ENCODE measurements at regions not wholly inside any gene's neighbourhood (a gene's known extent, or its start where the extent isn't known, plus 50 kb on each side); places are given as distances from the start of the nearest gene placed in this dataset.

DNA sequence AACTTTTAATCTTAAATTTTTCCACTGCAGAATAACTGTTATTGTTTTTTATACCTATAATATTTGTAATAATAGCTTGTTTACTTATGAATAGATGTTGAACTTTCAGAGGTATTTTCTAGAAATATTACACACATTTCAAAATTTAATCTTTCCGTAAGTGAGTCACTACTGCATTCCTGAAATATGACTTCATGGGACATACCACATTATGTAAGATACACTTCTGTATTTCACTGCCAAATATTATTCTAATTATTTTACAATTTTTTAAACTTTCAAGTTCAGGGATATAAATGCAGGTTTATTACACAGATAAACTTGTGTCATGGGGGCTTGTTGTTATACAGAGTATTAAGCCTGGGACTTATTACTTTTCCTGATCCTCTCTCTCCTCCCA, 2220.5 kb downstream of the NCAM2 start:
- H3K4me1 ChIP-seq (ENCODE audit: low read length), result no peaks in the 10 kb centered on the region
- H3K9ac ChIP-seq (ENCODE audit: low read length), result no peak overlapping the region
- H4K20me1 ChIP-seq (ENCODE audit: insufficient read depth, low read length), result no peaks in the 10 kb centered on the region
- no peak overlapping the region for H3K4me3 ChIP-seq (ENCODE audit: low read length)
- no peak overlapping the region for H2AFZ ChIP-seq (ENCODE audit: low read depth, low read length)
- no peaks in the 10 kb centered on the region for H3K27me3 ChIP-seq (ENCODE audit: low read depth, low read length)
- no peaks in the 10 kb centered on the region for H3K9me3 ChIP-seq (ENCODE audit: insufficient read depth, low read length)
- no peak overlapping the region for H3K27ac ChIP-seq (ENCODE audit: low read length)
- H3K4me2 ChIP-seq (ENCODE audit: low read length), result no peak overlapping the region
- no peaks in the 10 kb centered on the region for H3K36me3 ChIP-seq (replicated peaks; ENCODE audit: low read depth, low read length)
- H3K79me2 ChIP-seq (ENCODE audit: low read length), result no peaks in the 10 kb centered on the region
- TF ChIP-seq CTCF (IDR thresholded peaks at IDR 0.05; ENCODE audit: low read depth, low read length) (no peak), EZH2phosphoT487 (IDR thresholded peaks at IDR 0.05; ENCODE audit: low read depth) (no peak)

DNA sequence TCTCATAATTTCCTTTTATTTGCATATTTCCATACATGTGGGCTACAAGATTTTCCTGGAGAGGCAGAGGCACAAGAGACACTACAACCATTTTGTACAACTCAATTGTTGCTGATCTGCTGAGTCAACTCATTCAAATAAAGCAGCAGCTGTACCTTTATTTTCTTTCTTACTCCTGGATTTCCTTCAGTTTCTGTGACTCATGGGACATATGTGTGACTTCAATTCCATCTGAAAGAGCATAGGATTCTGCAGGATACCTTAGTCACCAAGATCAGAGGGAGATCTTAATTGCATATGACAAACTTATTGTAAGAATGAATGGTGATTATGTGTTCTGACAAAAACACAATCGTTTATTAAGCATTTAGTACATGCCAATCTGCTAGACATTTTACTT, 2219.4 kb downstream of the NCAM2 start:
- no peak overlapping the region for H2AFZ ChIP-seq (ENCODE audit: low read depth, low read length)
- H3K36me3 ChIP-seq (replicated peaks; ENCODE audit: low read depth, low read length), result no peaks in the 10 kb centered on the region
- no peaks in the 10 kb centered on the region for H3K79me2 ChIP-seq (ENCODE audit: low read length)
- H3K4me3 ChIP-seq (ENCODE audit: low read length), result no peak overlapping the region
- no peaks in the 10 kb centered on the region for H3K9me3 ChIP-seq (ENCODE audit: insufficient read depth, low read length)
- H3K27me3 ChIP-seq (ENCODE audit: low read depth, low read length), result no peaks in the 10 kb centered on the region
- H3K4me1 ChIP-seq (ENCODE audit: low read length), result no peaks in the 10 kb centered on the region
- no peak overlapping the region for H3K27ac ChIP-seq (ENCODE audit: low read length)
- H4K20me1 ChIP-seq (ENCODE audit: insufficient read depth, low read length), result no peaks in the 10 kb centered on the region
- H3K9ac ChIP-seq (ENCODE audit: low read length), result no peak overlapping the region
- no peak overlapping the region for H3K4me2 ChIP-seq (ENCODE audit: low read length)
- TF ChIP-seq EZH2phosphoT487 (IDR thresholded peaks at IDR 0.05; ENCODE audit: low read depth) (no peak), CTCF (IDR thresholded peaks at IDR 0.05; ENCODE audit: low read depth, low read length) (no peak)

DNA sequence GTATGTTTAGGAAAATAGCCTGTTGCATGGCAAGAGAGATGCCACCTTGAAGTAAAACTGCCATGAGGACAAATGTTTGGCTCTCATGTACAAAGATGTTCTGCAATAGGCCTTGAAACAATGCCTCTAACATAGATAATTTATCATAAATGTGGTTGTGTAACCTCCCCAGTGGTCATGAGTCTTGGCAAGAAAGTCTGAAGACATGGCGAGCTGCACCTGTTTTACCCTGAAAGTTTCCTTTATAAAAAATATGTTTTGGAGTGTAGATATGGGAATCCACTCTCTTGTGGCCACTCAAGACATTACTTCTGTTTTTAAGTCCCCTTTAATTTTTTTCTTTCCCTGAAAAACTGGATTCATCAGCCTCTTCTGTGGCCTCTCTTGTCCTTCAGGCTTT, 2217.1 kb downstream of the NCAM2 start:
- Histone ChIP-seq H3K27me3 (ENCODE audit: low read depth, low read length) (no peaks in the 10 kb centered on the region), H4K20me1 (ENCODE audit: insufficient read depth, low read length) (no peaks in the 10 kb centered on the region), H3K4me3 (ENCODE audit: low read length) (no peak overlapping the region), H3K4me2 (ENCODE audit: low read length) (no peak overlapping the region), H3K27ac (ENCODE audit: low read length) (no peak overlapping the region), H3K79me2 (ENCODE audit: low read length) (no peaks in the 10 kb centered on the region), H3K4me1 (ENCODE audit: low read length) (no peaks in the 10 kb centered on the region), H3K9ac (ENCODE audit: low read length) (no peak overlapping the region), H3K9me3 (ENCODE audit: insufficient read depth, low read length) (no peaks in the 10 kb centered on the region), H2AFZ (ENCODE audit: low read depth, low read length) (no peak overlapping the region), H3K36me3 (replicated peaks; ENCODE audit: low read depth, low read length) (no peaks in the 10 kb centered on the region)
- TF ChIP-seq CTCF (IDR thresholded peaks at IDR 0.05; ENCODE audit: low read depth, low read length), result no peak
- TF ChIP-seq EZH2phosphoT487 (IDR thresholded peaks at IDR 0.05; ENCODE audit: low read depth), result no peak

Measured in OCI-LY3 (cell line).